Fibroblast of skin of left biceps (primary cell): ENCODE measurements at regions not wholly inside any gene's neighbourhood (a gene's known extent, or its start where the extent isn't known, plus 50 kb on each side); places are given as distances from the start of the nearest gene placed in this dataset.
"Not testable (repeated sequence)": the region's sequence is repeated elsewhere in the genome, so short reads cannot be mapped to it uniquely, and the experiment has no call there.

Source experiments
- DNase-seq, 2 experiments: peaks; one replicate each; pipeline ENCODE4 v3.0.0-alpha.2; 2013; ENCODE audit warnings: low read depth in 2 of 2

DNA sequence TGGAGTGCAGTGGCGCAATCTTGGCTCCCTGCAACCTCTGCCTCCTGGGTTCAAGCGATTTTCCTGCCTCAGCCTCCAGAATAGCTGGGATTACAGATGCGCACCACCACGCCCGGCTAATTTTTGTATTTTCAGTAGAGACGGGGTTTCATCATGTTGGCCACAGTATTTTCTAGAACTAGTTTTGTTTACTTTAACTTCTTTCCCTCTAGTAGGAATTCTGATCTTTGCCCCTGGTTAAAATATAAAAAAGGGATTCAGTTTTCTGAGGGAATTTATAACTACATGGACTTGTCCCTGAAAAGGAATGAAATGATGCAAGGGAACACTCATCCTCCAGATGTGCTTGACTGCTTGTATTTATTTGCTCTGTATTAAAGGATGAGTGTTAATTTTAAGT is 628.9 kb downstream of the ETNK1 start:
- not testable (repeated sequence) for DNase-seq

DNA sequence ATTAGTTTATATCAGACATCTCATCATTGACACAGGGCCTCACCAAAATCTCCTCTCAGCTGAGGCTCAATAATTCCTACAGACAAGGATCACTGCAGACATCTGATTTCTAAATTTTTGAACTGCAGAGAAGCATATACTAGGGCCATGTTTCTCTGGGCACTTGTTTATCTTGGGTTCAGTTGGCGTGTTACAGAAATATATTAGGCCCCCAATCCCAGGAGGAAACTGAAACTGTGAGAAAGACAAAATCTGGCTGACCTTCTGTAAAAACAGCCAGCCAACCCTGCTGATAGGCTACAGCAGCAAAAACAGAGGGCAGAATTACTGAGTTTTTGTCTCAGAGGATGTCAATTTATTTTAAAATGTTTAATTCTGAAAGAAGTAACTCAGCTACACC is 634.6 kb downstream of the ETNK1 start:
- DNase-seq, result no peak

DNA sequence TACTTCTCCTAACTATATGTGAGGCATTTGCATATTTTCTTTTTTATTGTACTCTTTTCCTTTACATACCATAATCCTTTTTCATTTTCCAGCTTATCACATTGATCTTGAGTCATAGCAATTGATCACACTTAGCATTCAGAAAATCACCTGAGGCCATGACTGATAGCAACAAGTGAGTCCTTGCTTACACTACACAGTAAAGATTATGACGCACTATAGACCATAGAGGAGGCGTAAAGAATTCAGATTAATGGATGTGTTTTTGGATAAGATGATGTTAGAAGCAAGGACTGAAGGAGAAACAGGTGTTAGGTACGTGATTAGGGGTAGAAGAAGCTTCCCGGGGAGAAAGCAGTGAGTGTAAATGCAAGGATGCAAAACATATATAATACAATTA is 637.7 kb downstream of the ETNK1 start:
- DNase-seq, result no peak

DNA sequence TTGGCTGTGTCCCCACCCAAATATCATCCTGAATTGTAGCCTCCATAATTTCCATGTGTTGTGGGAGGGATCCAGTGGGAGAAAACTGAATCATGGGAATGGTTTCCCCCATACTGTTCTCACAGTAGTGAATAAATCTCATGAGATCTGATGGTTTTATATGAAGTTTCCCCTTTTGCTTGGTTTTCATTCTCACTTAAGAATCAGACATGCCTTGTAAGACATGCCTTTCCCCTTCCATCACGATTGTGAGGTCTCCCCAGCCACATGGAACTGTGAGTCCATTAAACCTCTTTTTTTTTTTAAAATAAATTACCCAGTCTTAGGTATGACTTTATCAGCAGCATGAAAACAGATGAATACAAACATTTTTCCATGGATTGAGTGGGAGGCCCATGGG is 652.9 kb downstream of the ETNK1 start:
- DNase-seq, result no peak

DNA sequence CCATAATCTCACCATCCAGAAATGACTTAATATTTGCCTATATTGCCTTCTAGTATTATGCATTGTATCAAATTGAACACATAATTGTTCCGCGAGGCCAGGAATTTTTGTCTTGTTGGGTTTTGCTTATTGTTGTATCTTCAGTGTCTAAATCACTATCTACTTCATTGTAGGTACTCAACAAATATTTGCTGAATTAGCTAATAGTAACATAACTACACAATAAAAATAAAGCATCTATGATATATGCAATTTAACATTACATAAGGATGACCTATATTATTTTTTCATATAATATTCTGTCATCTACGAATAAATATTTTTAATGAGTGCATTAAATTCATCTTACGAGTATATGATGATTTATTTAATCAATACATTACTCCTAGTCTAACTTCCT is 656.3 kb downstream of the ETNK1 start:
- DNase-seq, result no peak

DNA sequence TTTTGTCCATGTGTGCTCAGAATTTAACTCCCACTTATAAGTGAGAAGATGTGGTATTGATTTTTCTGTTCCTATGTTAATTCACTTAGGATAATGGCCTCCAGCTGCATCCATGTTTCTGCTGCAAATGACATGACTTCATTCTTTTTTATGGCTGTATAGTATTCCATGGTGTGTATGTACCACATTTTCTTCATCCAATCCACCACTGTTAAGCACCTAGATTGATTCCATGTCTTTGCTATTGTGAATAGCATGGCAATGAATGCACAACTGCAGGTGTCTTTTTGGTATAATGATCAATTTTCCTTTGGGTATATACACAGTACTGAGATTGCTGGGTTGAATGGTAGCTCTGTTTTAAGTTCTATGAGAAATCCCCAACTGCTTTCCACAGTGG is 657.7 kb downstream of the ETNK1 start:
- no peak for DNase-seq

DNA sequence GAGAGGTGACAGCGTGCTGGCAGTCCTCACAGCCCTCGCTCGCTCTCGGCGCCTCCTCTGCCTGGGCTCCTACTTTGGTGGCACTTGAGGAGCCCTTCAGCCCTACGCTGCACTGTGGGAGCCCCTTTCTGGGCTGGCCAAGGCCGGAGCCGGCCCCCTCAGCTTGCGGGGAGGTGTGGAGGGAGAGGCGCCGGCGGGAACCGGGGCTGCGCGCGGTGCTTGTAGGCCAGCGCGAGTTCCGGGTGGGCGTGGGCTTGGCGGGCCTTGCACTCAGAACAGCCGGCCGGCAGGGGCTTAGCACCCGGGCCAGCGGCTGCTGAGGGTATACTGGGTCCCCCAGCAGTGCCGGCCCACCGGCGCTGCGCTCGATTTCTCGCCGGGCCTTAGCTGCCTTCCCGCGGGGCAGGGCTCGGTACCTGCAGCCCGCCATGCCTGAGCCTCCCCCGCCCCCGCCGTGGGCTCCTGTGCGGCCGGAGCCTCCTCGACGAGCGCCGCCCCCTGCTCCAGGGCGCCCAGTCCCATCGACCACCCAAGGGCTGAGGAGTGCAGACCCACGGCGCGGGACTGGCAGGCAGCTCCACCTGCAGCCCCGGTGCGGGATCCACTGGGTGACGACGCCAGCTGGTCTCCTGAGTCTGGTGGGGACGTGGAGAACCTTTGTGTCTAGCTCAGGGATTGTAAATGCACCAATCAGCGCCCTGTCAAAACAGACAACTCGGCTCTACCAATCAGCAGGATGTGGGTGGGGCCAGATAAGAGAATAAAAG is 661.0 kb downstream of the ETNK1 start:
- not testable (repeated sequence) for DNase-seq

DNA sequence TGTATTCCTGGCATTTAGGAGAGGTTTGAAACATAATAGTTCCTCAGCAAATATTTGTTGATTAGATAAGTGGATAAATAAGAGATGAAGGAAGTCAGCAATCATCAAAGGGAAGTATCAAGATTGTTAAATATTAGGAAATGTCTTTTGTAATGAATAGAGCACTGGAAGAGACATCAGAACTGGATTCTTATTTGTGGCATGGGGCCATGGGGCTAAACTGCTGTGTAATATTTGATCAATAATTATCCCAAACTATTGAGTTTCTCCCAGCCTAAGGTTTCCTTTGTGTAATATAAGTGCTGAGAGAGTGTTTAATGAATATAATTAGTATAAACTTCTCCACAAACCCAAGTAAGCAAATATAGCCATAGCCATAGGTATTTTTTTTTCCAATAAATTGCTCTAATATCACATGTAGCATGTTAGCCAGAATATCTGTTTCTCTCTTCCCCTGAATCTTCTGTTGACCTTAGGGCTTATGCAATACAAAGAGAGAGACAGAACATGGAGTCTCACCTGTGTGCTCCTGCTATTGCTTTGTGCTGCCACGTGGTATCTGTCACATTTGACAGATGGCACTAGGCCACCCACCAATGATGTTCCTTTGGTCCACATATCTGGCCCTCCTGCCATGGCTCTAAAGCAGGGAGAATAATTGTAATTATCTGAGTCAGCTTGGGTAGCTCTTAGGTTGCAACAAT is 658.7 kb downstream of the SOX5 start:
- DNase-seq, result no peak

DNA sequence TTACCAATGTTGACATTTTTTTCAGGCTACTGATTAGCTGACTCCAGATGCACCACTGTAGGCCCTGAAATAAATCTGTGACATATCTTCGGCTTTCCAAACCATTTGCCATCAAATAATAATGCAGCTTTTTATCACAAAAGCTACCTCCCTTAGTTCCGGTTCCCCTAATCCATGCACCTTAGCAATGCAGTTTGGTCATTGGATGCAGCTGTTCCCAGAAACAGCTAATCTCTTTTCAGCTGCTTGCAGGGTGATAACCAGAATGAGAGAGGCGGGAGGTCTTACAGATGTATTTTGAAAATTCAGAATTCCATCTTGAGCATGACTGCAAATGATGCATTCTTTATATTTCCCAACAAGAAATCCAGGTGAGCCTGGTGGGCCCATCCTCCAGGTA is 646.2 kb downstream of the SOX5 start:
- no peak for DNase-seq

DNA sequence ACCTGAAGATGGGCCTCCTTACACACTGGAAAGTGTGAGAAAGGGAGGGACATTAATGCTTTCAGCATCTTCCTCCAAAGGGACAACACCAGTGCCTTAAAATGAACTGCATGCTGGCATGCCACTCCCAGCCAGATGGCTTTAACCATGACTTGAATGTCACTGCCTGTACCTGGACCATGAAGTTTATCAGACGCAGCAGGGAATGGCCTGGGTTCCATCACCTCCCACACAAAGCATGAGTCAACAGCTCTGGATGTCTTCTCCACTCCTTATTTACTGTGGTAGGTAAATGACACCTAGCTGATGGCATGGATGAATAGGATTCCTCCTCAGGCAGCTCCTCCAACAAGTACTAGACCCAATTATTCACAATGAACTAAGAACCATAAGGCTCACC is 645.6 kb downstream of the SOX5 start:
- DNase-seq, result no peak

DNA sequence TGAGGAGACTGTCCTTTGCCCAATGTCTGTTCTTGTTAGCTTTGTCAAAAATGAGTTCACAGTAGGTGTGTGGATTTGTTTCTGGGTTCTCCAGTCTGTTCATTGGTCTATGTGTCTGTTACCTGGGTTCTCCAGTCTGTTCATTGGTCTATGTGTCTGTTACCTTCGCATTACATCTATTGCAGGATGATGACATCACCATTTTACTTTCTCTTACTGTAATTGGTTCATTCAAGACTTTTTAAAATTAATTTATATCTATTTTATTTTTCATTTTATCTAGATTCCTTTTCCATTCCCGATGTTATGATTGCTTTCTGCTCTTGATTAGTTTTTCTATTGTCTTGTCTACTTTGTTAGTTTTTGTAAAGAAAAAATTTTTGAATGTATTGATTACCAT is 615.5 kb downstream of the SOX5 start:
- no peak for DNase-seq

DNA sequence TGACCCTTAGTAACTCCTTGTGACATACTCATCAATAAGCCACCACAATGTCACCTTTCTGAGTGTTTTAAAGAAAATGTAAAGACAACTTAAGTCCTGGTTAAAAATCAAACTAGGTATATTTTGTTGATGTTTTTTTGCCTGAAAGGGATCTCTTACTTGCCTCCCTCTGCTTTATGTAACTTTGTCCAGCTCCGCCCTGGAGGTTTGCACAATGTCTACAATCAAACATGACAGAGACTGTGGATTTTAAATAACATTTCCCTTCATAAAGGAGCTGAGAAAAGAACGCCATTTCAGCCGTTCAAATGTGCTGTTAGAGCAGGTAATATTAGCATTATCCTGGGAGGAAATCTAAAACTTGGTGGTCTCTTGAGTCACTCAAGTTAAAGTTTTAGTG is 613.9 kb downstream of the SOX5 start:
- no peak for DNase-seq

DNA sequence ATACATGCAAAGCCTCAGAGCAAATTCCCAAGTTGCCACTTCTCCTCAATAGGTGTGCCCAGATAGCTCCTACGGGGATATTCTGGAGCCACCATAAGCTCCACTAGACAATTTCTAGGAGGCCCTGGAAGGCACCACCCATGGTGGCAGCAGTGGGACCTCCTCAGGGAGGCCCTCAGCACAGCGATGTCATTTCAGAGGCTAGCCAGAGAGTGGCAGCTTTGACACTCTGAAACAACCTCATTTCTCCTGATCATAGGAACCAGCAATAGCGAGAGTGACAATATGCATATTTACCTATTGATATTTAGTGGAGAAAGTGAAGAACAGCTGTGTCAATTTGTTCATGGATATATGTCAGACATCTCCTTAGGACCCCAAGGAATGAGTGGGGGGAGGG is 612.3 kb downstream of the SOX5 start:
- DNase-seq, result no peak

DNA sequence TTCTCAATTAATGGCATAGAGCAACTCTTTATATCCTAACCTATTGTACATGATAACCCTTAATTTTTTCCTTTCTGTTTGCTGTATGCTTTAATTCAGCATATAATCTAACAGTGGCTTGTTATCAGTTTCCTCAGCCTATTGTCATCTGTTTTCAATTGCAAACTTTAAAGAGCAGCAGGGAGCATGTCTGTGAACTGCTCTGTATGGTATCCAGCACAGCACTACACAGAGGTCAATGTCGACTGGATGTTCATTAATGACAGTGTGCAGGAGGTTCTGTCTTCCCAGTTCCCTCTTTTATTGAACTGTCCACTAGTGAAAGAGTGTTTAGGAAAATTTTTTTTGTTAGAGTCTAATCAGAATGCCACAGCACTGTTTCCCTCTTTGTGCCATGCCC is 609.1 kb downstream of the SOX5 start:
- DNase-seq, result no peak

DNA sequence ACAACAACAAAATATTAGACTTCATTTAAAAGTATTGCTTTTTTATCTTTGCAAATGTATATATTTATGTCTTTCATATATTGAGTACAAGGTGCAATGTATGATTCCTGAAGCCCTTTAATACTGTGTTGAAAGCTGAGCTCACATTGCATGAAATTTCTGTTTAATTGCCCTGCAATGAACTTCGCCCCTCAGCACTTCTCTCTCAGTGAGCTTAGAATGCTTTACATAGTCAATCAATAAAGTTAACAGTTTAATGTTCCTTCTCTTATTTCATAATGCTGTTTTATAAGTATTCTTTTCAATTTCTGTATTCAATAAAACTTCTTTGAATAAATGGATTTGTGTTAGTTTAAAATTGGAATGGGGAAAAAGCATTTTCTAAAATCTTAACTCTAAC is 607.1 kb downstream of the SOX5 start:
- no peak for DNase-seq

DNA sequence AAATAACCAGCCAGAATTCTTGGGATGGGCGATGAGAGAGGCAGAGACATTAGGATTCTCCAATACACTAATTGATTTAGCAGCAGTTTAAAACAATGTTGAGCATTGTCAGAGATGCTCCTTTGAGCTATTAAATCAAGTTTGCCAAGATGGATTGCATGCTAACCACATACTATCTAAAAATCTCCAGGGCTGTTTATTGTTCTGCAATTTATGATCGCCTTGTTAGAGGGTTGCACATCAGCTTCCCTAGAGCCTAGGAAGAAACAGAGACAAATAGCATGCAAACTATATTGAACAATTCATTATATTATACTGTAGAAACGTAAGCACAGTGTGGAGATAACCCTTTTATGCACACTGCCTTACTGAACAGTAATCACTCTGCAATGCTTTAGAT is 599.9 kb downstream of the SOX5 start:
- no peak for DNase-seq

DNA sequence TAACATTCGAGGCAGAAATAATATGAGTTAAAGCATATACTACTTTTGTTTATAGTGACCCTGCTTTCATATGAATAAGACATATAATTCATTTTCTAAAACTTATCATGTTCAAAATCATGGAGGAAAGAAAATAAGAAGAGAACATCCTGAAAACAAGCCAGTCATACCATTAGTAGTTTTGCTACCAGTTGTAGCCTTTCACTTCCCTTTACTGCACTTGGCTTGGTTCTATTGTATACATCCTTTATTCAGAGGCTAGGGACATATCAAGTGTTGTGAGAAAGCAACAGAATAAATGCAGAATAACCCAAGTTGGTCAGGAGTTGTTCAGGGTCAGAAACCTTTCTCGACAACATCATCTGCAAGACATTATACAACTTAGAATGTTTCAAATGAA is 598.7 kb downstream of the SOX5 start:
- DNase-seq, result no peak

DNA sequence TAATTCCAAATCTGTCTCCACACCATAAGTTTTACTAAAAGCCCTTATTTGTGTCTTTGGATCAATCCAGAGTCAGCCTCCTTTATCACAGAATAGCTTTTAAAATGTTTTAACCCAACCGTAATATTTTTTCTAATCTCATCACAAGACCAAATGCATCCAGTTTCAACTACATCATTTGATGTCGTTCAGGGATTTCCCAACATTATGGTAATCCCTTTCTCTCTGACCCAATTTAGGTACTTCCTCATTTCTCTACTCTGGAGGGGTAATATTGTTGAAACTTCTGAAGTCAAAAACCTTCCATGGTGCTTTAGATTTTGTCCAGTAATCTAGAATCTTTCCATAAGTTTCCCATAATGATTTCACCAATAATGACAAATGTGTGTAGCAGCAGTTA is 596.8 kb downstream of the SOX5 start:
- no peak for DNase-seq

DNA sequence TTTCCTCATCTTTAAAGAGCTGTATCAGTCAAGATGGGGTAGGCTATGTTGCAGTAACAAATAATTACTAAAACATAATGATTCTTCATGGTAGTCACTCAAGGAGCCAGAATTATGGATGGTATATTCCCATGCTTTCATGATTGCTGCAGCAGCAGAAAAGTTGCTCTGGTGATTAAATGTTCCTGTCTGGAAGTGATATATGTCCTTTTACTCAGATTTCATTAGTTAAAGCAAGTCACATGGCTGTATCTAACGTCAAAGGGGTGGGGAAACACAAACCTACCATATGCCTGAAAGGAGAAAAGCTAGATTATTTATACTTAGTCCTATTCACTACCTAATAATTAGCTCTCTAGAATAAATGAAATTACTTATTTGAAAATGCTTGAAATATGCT is 594.7 kb downstream of the SOX5 start:
- no peak for DNase-seq

DNA sequence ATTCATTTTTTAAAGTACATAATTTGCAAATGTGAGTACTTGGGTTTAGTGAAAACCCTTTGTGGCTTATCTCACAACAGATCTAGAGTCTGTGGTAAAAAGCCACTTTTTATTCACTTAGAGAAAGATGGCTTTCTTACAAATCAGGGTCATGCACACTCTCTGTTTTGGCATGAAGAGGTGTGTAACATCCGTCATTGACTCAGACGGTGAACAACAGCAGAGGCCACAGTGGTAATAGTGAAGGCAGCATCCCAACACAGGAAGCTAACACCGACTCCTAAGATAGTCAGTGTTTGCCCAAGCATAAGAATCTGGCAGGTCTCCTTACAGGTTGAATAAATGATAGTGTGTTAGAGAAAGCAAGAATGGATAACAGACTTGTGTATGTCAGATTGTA is 593.0 kb downstream of the SOX5 start:
- no peak for DNase-seq

DNA sequence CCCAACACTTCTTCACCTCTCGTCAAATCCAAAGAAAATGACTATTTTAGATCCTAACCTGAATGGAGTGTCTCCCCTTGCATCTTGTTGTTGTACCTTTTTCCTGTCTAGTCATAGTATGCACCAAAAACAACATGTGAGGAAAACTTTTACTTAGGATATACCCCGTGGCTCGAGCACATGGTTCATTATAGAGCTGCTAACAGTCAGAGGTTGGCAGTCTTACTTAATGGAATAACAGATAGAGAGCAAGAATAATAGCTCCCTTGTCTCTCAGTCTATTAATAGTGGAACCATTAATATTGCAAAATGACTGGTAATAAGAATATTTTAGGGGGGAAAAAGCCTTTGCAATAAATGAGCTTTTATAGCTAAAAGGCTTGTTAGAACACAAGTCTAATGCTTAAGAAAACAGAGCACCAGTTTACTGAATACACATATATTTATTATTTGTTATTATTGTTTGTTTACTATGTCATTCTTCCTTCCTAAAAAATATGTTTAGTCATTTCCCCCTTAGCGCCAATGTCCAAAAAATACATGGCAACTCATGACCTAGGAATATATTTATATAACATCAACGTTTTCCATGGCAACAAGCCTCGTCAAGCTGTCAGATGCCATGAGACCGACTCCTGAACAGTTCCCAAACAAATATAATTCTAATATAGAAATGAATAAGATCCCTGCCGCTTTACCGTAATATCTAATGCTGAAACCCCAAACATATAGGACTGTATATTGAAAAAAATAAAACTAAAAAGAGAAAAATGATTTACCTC is 592.4 kb downstream of the SOX5 start:
- no peak for DNase-seq

DNA sequence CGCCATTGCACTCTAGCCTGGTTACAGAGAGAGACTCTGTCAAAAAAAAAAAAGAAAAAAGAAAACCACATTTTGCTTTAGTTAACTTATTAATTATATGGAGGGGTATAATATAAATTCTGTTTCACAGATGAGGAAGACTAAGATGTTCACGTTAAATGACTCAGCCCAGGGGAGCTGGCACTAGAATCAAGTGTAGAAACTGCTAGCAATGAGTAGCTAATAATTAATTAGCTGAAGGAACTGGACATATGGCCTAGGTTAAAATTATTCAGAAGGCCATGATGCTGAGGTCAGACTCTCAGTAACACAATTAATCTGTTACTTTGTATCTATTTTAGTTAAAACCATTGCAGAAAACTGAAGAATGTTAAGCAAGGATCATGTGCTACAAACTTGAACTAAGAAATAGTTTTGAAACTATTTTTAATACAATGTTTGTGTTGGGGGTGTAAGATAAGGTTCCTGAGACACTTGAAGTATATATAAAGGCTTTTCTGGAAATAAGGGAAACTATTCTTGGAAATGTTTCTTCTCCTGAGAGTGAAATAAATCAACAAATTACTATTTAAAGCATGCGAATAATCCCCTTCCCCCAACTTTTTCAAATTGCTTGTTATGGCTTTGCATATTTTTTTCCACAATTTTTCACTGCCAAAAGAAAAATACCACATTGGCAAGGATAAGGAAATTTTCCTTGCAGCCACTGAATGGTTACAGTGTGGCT is 589.3 kb downstream of the SOX5 start:
- no peak for DNase-seq
